Glomerular visceral epithelial cell (primary cell): ENCODE measurements at regions not wholly inside any gene's neighbourhood (a gene's known extent, or its start where the extent isn't known, plus 50 kb on each side); places are given as distances from the start of the nearest gene placed in this dataset.
A peak's percentile ranks its signal among the peaks of the same experiment; 100 is the strongest.

Experiments
- DNase-seq: peaks from one replicate; pipeline ENCODE4 v3.0.0-alpha.2; 2016; ENCODE audit errors: extremely low spot score

- DNase-seq: no peak
Measured at GRCh38 chr10:21022821-21023220, 125.7 kb upstream of the NEBL start.

DNA sequence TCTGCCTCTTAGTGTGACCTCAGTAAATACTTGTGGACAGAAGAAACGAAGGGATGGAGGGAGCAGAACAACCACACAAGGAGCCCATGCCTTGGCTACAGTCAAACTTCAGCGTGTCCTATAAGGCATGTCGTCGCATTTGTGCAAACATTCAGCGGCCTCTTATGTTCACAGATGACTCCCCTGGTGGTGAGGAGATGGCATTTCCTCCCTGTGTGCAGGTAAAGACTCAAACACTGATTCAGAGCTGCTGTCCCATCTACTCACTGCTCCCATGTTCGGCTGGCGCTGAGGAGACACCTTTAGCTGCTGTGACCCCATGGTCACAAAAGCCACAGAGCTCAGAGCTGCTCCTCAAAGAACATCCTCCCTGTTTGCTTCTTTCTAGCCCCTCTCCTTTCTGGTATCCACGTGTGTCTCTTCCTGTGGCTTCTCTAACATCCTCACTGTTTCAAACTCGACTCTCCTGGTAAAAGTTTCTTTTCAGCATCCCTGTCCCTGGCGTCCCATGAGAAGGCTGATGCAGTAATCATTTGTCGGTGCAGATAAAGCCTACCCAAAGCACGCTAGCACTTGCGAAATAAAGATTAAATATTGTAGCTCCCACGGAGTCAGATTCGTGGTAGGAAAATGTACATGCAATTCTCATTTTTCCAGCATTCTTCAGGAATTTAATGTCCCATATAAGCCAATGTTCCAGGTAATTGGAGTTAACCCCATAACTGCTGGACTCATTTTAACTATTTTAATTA, 124.9 kb upstream of the NEBL start:
- DNase-seq: no peak

DNA sequence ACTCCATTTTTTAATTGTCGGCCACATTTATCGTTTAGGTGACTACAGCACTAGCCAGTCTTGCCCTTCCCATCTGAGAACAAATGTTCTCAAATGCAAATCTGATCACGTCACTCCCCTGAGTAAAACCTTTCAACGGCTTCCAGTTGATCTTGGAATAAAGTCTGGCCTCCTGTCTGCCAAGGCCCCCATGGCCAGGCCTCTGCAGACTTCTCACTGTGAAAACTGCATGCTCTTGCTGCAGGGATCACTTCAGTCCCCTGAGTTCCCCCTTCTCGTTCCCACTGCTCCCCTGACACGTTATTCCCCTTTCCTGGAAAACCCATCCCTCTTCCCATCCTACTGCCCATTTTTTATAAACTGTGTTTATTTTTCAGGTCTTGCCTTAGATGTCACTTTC, 124.1 kb upstream of the NEBL start:
- DNase-seq: no peak

DNA sequence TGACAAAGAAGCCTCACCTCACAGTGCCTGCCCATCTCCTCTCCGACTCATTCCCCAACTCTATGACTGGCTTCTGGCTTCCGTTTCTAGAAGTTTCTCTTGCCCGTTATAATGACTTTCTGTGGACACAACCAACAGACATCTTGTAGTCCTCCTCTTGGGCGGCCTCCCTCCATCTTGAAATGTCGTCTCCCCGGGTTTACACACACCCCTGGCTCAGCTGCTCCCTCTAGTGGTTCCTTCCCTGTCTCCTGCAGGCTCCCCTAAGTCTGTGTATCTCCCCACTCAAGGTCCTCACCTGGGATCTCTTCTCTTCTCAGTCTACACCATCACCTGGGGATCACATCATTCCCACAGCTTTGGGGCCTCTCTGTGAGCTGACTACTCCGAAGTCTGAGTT, 123.4 kb upstream of the NEBL start:
- peak; percentile 1 for DNase-seq

- DNase-seq: no peak
Measured at GRCh38 chr10:21019436-21019835, 122.3 kb upstream of the NEBL start.

DNA sequence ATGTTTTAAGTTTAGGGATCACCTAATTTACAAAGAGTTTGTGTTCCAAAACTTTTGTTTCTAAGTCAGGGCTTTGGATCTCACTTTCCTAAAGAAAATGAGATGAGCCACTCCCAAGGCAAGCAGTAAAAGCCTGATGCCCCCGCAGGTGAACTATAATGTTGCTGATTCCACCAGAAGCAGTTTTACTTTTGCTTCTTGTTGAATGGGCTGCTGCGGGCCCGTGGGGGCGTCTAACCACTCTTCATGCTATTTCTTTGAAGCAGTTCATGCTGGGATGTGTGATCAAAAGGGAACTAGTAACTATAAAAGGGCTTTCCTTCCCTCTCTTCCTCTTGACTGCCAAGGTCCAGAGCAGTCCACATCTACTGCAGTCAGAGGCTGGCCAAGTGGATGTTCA, 118.7 kb upstream of the NEBL start:
- no peak for DNase-seq

DNA sequence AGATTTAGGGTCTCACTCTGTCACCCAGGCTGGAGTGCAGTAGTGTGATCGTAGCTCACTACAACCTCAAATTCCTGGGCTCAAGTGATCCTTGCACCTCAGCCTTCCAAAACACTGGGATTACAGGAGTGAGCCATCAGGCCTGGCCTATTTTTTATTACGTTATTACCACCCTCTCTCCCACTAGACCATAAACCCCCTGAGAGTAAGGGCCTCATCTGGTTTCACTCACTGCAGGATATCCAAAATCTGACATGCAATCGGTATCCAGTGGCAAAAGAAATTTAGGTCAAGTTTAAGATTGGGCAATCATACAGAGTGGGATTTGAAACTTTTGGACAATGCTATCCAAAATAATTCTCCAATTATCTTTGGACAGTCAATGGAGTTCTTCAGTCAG, 117.0 kb upstream of the NEBL start:
- DNase-seq: no peak

GRCh38 chr10:21011433-21012018, 114.4 kb upstream of the NEBL start:
- DNase-seq: no peak

DNA sequence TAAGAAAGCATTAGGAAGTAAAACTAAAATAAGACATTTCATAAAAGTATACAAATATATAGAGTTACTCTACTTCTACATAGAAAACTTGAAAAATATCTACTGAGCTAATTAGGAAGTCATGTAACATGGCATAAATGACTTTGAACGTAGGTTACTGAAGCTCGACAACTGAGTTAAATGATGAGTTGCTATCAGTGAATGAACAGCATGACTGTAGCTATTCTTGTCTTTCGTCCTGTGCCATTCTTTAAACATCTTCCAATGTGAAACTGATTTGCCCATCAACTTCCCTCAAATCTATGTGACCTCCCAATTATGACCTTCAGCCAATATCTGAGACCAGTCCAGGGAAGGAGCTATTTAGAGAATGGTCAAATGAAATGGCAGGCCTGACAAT, 113.5 kb upstream of the NEBL start:
- DNase-seq: no peak

DNA sequence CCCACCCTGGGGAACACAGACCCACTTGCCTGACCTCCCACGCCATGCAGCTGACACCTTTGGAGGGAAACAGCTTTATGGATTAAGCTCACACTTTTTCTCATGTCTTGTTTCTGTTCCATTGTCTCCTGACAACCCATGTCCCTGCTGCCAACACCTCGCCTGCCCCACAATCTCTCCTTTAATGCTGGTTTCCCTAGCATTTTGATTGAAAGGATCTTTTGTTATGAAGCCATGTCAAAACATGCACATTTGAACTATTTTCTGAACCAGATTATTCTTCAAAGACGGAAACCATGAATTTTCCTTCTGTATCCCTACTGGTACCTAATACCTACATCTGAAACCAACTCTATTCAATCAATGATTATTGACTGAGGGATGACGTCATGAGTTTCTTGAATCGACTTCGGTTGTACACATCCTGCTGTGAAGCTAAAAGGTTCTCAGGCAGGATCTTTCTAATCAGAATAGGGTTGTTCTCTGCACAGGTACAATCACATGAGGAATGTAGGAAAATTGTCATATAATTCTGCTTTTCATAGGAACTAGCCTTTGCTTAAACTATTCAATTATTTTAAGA, 106.2 kb upstream of the NEBL start:
- DNase-seq: no peak

DNA sequence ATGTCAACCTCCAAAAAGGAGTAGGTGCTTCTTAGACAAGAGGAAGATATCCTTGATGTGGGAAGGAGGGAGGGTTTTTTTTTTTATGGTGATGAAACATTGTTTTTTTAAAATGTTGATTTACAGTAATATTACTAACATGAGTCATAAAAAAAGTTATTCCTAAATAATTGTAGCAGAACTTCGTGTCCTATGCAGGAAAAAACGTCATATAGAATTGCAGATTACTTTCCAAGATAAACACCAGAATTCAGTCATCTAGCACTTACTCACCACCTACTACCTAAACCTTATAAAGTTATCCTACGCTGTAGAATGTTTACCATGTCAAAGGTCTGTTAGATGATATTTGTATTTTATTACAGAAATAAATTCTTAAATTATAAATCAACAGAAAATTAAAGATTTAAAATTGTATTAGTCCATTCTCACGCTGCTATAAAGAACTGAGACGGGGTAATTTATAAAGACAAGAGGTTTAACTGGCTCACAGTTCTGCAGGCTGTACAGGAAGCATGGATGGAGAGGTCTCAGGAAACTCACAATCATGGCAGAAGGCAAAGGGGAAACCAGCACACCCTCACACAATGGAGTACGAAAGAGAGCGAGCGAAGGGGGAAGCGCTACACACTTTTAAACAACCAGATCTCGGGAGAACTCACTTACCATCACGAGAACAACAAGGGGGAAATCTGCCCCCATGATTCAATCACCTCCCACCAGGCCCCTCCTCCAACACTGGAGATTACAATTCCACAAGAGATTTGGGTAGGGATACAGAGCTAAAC, 105.2 kb upstream of the NEBL start:
- DNase-seq: no peak

GRCh38 chr10:20999699-21000098, 102.6 kb upstream of the NEBL start:
- no peak for DNase-seq

- no peak for DNase-seq
Measured at GRCh38 chr10:20998036-20998435, 100.9 kb upstream of the NEBL start.

DNA sequence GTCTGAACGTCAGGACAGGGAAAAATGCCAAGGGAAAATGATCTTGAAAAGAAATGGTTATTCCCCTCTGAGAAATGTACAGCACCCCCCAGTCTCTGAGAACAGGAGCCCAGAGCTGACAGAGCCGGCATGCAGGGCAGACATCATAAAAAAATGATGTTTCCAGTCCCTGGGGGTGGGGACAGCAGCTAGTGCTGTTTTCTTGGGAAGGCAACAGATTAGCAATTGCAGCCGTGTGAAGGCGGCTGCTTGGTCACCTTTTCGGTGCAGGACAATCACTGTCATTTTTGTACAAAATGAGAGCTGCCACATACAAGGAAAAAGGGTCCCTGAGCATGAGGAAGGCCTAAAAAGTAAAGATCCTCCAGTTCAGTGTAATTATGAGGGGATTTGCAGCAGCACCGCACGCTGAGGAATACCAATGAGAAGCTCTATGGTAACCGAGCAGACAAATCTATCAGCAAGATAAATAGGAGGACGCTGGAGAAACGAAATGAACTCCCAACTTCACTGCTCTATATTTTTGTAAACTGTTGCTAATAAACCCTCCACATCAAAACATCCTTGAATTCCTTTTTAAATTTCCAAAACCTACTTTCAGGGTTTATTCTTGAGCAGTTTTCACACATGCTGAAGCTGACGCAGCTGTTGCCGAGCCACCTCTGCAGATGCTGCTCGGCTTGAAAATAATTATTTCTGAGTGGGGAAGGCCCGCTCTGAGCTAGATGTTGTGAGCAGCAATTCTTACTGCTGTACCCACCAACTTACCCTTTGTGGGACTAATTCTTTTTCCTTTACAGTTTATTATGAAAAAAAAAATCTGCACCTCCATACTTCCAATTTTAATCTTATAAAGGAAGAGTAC, 98.2 kb upstream of the NEBL start:
- DNase-seq: no peak

GRCh38 chr10:20993830-20994527, 96.9 kb upstream of the NEBL start:
- no peak for DNase-seq

GRCh38 chr10:20993389-20993788, 96.3 kb upstream of the NEBL start:
- DNase-seq: no peak

GRCh38 chr10:20991526-20991925, 94.4 kb upstream of the NEBL start:
- DNase-seq: no peak

DNA sequence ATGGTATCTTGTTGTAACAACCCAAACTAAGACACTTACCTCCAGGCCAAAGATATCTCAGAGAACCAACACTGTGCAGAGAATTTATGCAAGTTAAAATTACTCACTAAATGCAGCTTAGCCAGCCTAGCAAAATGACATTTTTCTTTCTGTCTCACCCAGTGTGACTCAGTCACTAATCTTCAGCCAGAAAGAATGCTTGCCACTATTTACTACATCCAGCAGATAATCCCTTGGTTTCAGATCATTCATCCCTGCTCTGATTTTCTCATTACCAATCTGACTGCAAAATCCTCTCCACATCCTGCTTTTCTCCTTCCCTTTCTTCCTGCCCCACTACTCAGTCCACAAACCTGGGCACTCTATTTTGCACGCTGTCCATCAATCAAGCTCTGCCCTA, 93.5 kb upstream of the NEBL start:
- no peak for DNase-seq

GRCh38 chr10:20988357-20988983, 91.4 kb upstream of the NEBL start:
- DNase-seq: no peak

- no peak for DNase-seq
Measured at GRCh38 chr10:20986049-20986448, 88.9 kb upstream of the NEBL start.

GRCh38 chr10:20984662-20985061, 87.6 kb upstream of the NEBL start:
- DNase-seq: no peak
